H9 (cell line): ENCODE measurements at regions not wholly inside any gene's neighbourhood (a gene's known extent, or its start where the extent isn't known, plus 50 kb on each side); places are given as distances from the start of the nearest gene placed in this dataset.

Source experiments
- DNase-seq: peaks from one replicate; pipeline ENCODE4 v3.0.0-alpha.2; 2017
- H2AFZ ChIP-seq: one replicate; pipeline ENCODE4 v1.6.1; 2013; ENCODE audit warnings: mild to moderate bottlenecking, low read length, control low read depth, moderate library complexity
- H2AK5ac ChIP-seq: 2 replicates; pipeline ENCODE4 v1.6.1; 2013; ENCODE audit warnings: low read length, control low read depth, mixed read lengths; ENCODE audit not compliant: insufficient read length
- H2BK120ac ChIP-seq: one replicate; pipeline ENCODE4 v1.6.1; 2013; ENCODE audit warnings: low read depth, mild to moderate bottlenecking, low read length, control low read depth, inconsistent platforms; ENCODE audit not compliant: poor library complexity, severe bottlenecking
- H2BK12ac ChIP-seq: 2 replicates; pipeline ENCODE4 v1.6.1; 2013; ENCODE audit warnings: low read length, control low read depth, mixed read lengths, low read depth; ENCODE audit not compliant: insufficient read length
- H2BK15ac ChIP-seq: 2 replicates; pipeline ENCODE4 v1.6.1; 2013; ENCODE audit warnings: low read depth, low read length, control low read depth
- H2BK20ac ChIP-seq: one replicate; pipeline ENCODE4 v1.6.1; 2013; ENCODE audit warnings: low read depth, mild to moderate bottlenecking, low read length, control low read depth, inconsistent platforms; ENCODE audit not compliant: poor library complexity, severe bottlenecking
- H2BK5ac ChIP-seq: 2 replicates; pipeline ENCODE4 v1.6.1; 2013; ENCODE audit warnings: low read length, control low read depth, mixed read lengths; ENCODE audit not compliant: insufficient read length
- H3K14ac ChIP-seq: 2 replicates; pipeline ENCODE4 v1.6.1; 2013; ENCODE audit warnings: low read length, control low read depth; ENCODE audit not compliant: insufficient read depth
- H3K18ac ChIP-seq: 2 replicates; pipeline ENCODE4 v1.6.1; 2013; ENCODE audit warnings: low read depth, mild to moderate bottlenecking, mixed read lengths, low read length, control low read depth; ENCODE audit not compliant: insufficient read length
- H3K23ac ChIP-seq: 2 replicates; pipeline ENCODE4 v1.6.1; 2013; ENCODE audit warnings: low read length, control low read depth, mixed read lengths, low read depth; ENCODE audit not compliant: insufficient read length
- H3K23me2 ChIP-seq: 2 replicates; pipeline ENCODE4 v1.6.1; 2013; ENCODE audit warnings: low read depth, mild to moderate bottlenecking, mixed read lengths, low read length, control low read depth; ENCODE audit not compliant: insufficient read length, poor library complexity, severe bottlenecking
- H3K27ac ChIP-seq: 2 replicates; pipeline ENCODE4 v1.5.1; 2013; ENCODE audit warnings: low read length, control low read depth, mixed read lengths, low read depth; ENCODE audit not compliant: insufficient read length
- H3K27me3 ChIP-seq: 2 replicates; pipeline ENCODE4 v1.6.1; 2013; ENCODE audit warnings: low read length, control low read depth, inconsistent platforms; ENCODE audit not compliant: insufficient read depth
- H3K4ac ChIP-seq: 2 replicates; pipeline ENCODE4 v1.6.1; 2013; ENCODE audit warnings: low read depth, mild to moderate bottlenecking, control low read depth, inconsistent platforms, low read length, moderate library complexity
- H3K4me1 ChIP-seq: 2 replicates; pipeline ENCODE4 v1.6.1; 2013; ENCODE audit warnings: low read length, control low read depth, inconsistent platforms; ENCODE audit not compliant: insufficient read depth
- H3K4me2 ChIP-seq: 2 replicates; pipeline ENCODE4 v1.6.1; 2013; ENCODE audit warnings: low read length, control low read depth, mixed read lengths; ENCODE audit not compliant: insufficient read length, insufficient read depth
- H3K56ac ChIP-seq: 2 replicates; pipeline ENCODE4 v1.6.1; 2013; ENCODE audit warnings: low read depth, mild to moderate bottlenecking, mixed read lengths, low read length, control low read depth; ENCODE audit not compliant: insufficient read length
- H3K79me1 ChIP-seq: 2 replicates; pipeline ENCODE4 v1.6.1; 2013; ENCODE audit warnings: low read depth, mild to moderate bottlenecking, moderate library complexity, low read length, control low read depth, inconsistent platforms; ENCODE audit not compliant: insufficient read depth, poor library complexity, severe bottlenecking
- H3K79me2 ChIP-seq: 2 replicates; pipeline ENCODE4 v1.6.1; 2013; ENCODE audit warnings: low read length, control low read depth, inconsistent platforms; ENCODE audit not compliant: insufficient read depth
- H3K9ac ChIP-seq: 2 replicates; pipeline ENCODE4 v1.6.1; 2013; ENCODE audit warnings: low read length, control low read depth, mixed read lengths; ENCODE audit not compliant: insufficient read length; ENCODE audit errors: extremely low read depth
- H3K9me3 ChIP-seq: one replicate; pipeline ENCODE4 v1.6.1; 2013; ENCODE audit warnings: low read depth, low read length, inconsistent platforms; ENCODE audit not compliant: control insufficient read depth
- H3T11ph ChIP-seq: one replicate; pipeline ENCODE4 v1.6.1; 2013; ENCODE audit warnings: mild to moderate bottlenecking, low read length, control low read depth, inconsistent platforms
- H4K20me1 ChIP-seq: one replicate; pipeline ENCODE4 v1.6.1; 2013; ENCODE audit not compliant: control insufficient read depth, insufficient read length, insufficient read depth
- H4K5ac ChIP-seq: 2 replicates; pipeline ENCODE4 v1.6.1; 2013; ENCODE audit warnings: low read depth, mild to moderate bottlenecking, mixed read lengths, low read length, control low read depth; ENCODE audit not compliant: insufficient read length
- H4K8ac ChIP-seq: replicated peaks from 2 replicates; pipeline ENCODE4 v1.6.1; 2013; ENCODE audit warnings: low read length, control low read depth, mixed read lengths, low read depth; ENCODE audit not compliant: insufficient read length
- H4K91ac ChIP-seq: 2 replicates; pipeline ENCODE4 v1.6.1; 2013; ENCODE audit warnings: low read depth, mild to moderate bottlenecking, moderate library complexity, mixed read lengths, low read length, control low read depth; ENCODE audit not compliant: insufficient read length
- H3K27ac Mint-ChIP-seq, 3 experiments: 2 replicates in 2 of 3; 3 replicates in 1 of 3; pipeline ENCODE4 v1.8.0; 2020 to 2021; ENCODE audit warnings: mixed read lengths in 3 of 3, mild to moderate bottlenecking in 1 of 3, moderate library complexity in 1 of 3
- H3K27me3 Mint-ChIP-seq: 2 replicates; pipeline ENCODE4 v1.8.0; 2021; ENCODE audit warnings: low read depth, mild to moderate bottlenecking, moderate library complexity, mixed read lengths
- H3K36me3 Mint-ChIP-seq, 3 experiments: 2 replicates in 2 of 3; 3 replicates in 1 of 3; pipeline ENCODE4 v1.8.0; 2020 to 2021; ENCODE audit warnings: low read depth in 3 of 3, mixed read lengths in 3 of 3; ENCODE audit not compliant: insufficient read depth in 1 of 3
- H3K4me1 Mint-ChIP-seq, 2 experiments: 2 replicates each; pipeline ENCODE4 v1.8.0; 2020; ENCODE audit warnings: mixed read lengths in 2 of 2
- H3K4me3 Mint-ChIP-seq, 2 experiments: 2 replicates in 1 of 2; 3 replicates in 1 of 2; pipeline ENCODE4 v1.8.0; 2020 to 2021; ENCODE audit warnings: mild to moderate bottlenecking in 2 of 2, mixed read lengths in 2 of 2, moderate library complexity in 1 of 2
- H3K9me3 Mint-ChIP-seq, 2 experiments: 2 replicates in 1 of 2; 3 replicates in 1 of 2; pipeline ENCODE4 v1.8.0; 2020; ENCODE audit warnings: mild to moderate bottlenecking in 2 of 2, mixed read lengths in 2 of 2, moderate library complexity in 1 of 2
- WGBS: extraction: QIAGEN DNeasy Blood & Tissue Kit; methylation state at CpG from one replicate; pipeline ENCODE4 v1.1.7; 2013; ENCODE audit warnings: missing lambda C conversion rate, low lambda C conversion rate, mixed read lengths; ENCODE audit not compliant: insufficient read length; ENCODE audit errors: extremely low coverage; 5-methylcytosine and 5-hydroxymethylcytosine counted together
- TF ChIP-seq, protein P1 (sequence below): fragments of 200-600 bp; sonication (generic); conservative IDR thresholded peaks from 3 replicates; pipeline ENCODE4 v1.8.0; 2021; ENCODE audit warnings: antibody characterized with exemption, mild to moderate bottlenecking

DNA sequence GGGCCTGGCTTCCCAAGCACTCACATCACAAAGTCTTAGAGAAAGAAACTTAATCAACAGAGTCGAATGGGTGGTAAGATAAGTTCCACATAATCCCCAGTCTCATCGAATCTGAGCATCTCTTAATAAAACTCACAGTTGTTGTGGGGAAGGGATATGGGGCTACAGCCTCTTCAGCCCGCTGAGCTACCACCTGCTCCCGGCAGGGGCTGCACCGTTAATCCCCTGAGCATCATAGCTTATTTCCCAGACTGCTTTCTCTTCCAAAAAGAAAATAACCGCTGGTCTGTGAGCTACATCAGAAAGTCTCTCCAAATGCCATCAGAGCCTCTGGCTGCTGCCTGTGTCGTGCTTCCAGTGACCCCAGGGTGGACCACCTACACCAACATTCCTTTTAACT is 139.4 kb upstream of the CELF4 start:
- Histone ChIP-seq H3K56ac (no peak overlapping the region), H3K79me2 (no peaks in the 10 kb centered on the region), H3K27ac (no peak overlapping the region), H3K27me3 (no peaks in the 10 kb centered on the region; the same call in 1 of the 2 replicates), H2BK5ac (no peak overlapping the region), H3K23me2 (no peaks in the 10 kb centered on the region), H4K8ac (no peak overlapping the region), H3T11ph (no peak overlapping the region), H3K9ac (no peak overlapping the region), H2BK12ac (no peak overlapping the region), H3K14ac (no peak overlapping the region), H2BK120ac (no peak overlapping the region), H4K5ac (no peak overlapping the region), H3K79me1 (no peaks in the 10 kb centered on the region), H3K4me2 (no peak overlapping the region), H3K9me3 (no peaks in the 10 kb centered on the region), H3K23ac (no peak overlapping the region), H2BK20ac (no peak overlapping the region), H3K18ac (no peak overlapping the region), H4K20me1 (no peaks in the 10 kb centered on the region), H3K4ac (no peak overlapping the region), H3K4me1 (no peaks in the 10 kb centered on the region), H4K91ac (no peak overlapping the region), H2BK15ac (no peak overlapping the region), H2AK5ac (no peak overlapping the region), H2AFZ (no peak overlapping the region)
- no peak for DNase-seq
- Mint-ChIP-seq H3K27ac (no peak overlapping the region), H3K4me3 (no peak overlapping the region), H3K4me1 (peaks cover 5 to 6% of the 10 kb centered on the region in 2 experiments), H3K9me3 (no peaks in the 10 kb centered on the region), H3K27me3 (peaks cover 4% of the 10 kb centered on the region), H3K36me3 (no peaks in the 10 kb centered on the region)
- WGBS, result no CpG with 5 or more reads among the region's 7 CpGs
- TF ChIP-seq, protein P1, sequence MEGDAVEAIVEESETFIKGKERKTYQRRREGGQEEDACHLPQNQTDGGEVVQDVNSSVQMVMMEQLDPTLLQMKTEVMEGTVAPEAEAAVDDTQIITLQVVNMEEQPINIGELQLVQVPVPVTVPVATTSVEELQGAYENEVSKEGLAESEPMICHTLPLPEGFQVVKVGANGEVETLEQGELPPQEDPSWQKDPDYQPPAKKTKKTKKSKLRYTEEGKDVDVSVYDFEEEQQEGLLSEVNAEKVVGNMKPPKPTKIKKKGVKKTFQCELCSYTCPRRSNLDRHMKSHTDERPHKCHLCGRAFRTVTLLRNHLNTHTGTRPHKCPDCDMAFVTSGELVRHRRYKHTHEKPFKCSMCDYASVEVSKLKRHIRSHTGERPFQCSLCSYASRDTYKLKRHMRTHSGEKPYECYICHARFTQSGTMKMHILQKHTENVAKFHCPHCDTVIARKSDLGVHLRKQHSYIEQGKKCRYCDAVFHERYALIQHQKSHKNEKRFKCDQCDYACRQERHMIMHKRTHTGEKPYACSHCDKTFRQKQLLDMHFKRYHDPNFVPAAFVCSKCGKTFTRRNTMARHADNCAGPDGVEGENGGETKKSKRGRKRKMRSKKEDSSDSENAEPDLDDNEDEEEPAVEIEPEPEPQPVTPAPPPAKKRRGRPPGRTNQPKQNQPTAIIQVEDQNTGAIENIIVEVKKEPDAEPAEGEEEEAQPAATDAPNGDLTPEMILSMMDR, result no peak
